GM23338 (cell line): ENCODE measurements at regions not wholly inside any gene's neighbourhood (a gene's known extent, or its start where the extent isn't known, plus 50 kb on each side); places are given as distances from the start of the nearest gene placed in this dataset.

Experiments
- ATAC-seq: fragments of 200-7000 bp; cut with Tn5 transposase; 3 replicates; pipeline ENCODE4 v1.9.1; 2020
- DNase-seq: peaks from one replicate; pipeline ENCODE4 v3.0.0-alpha.2; 2015; ENCODE audit warnings: low spot score
- H2AFZ ChIP-seq: fragments of 200-600 bp; sonication (generic); 2 replicates; pipeline ENCODE4 v1.8.0; 2016; ENCODE audit warnings: antibody characterized with exemption, mild to moderate bottlenecking, moderate library complexity
- H3F3A ChIP-seq: fragments of 200-600 bp; sonication (generic); replicated peaks from 2 replicates; pipeline ENCODE4 v1.8.0; 2017; ENCODE audit warnings: antibody characterized with exemption, mixed run types, low read depth
- H3K27ac ChIP-seq: fragments of 200-600 bp; sonication (generic); 2 replicates; pipeline ENCODE4 v1.6.1; 2016; ENCODE audit warnings: low read depth
- H3K27me3 ChIP-seq: fragments of 200-600 bp; sonication (generic); 2 replicates; pipeline ENCODE4 v1.8.0; 2016; ENCODE audit warnings: mild to moderate bottlenecking, mixed run types, moderate library complexity; ENCODE audit not compliant: insufficient read depth
- H3K36me3 ChIP-seq: fragments of 200-600 bp; sonication (generic); 2 replicates; pipeline ENCODE4 v1.8.0; 2016; ENCODE audit warnings: mild to moderate bottlenecking; ENCODE audit not compliant: insufficient read depth
- H3K4me1 ChIP-seq: fragments of 200-600 bp; sonication (generic); 2 replicates; pipeline ENCODE4 v1.8.0; 2016; ENCODE audit warnings: mild to moderate bottlenecking, moderate library complexity; ENCODE audit not compliant: insufficient read depth
- H3K4me2 ChIP-seq: fragments of 200-600 bp; sonication (generic); 2 replicates; pipeline ENCODE4 v1.7.1; 2017; ENCODE audit warnings: mixed run types
- H3K4me3 ChIP-seq: fragments of 200-600 bp; sonication (generic); 2 replicates; pipeline ENCODE4 v1.6.1; 2016; ENCODE audit warnings: mixed run types
- H3K79me2 ChIP-seq: fragments of 200-600 bp; sonication (generic); replicated peaks from 2 replicates; pipeline ENCODE4 v1.8.0; 2017; ENCODE audit warnings: mild to moderate bottlenecking; ENCODE audit not compliant: insufficient read depth
- H3K9me2 ChIP-seq: fragments of 200-600 bp; sonication (generic); 2 replicates; pipeline ENCODE4 v1.8.0; 2017; ENCODE audit not compliant: insufficient read depth
- H4K20me1 ChIP-seq: fragments of 200-600 bp; sonication (generic); replicated peaks from 2 replicates; pipeline ENCODE4 v1.8.0; 2017; ENCODE audit warnings: mild to moderate bottlenecking; ENCODE audit not compliant: insufficient read depth
- H3K27ac Mint-ChIP-seq: 2 replicates; pipeline ENCODE4 v1.8.0; 2020; ENCODE audit warnings: inconsistent platforms, mild to moderate bottlenecking, moderate library complexity, mixed read lengths
- H3K27me3 Mint-ChIP-seq: 3 replicates; pipeline ENCODE4 v1.8.0; 2022; ENCODE audit warnings: low read depth, mild to moderate bottlenecking, moderate library complexity, mixed read lengths, inconsistent platforms; ENCODE audit not compliant: insufficient read depth, poor library complexity
- H3K36me3 Mint-ChIP-seq: 3 replicates; pipeline ENCODE4 v1.8.0; 2021; ENCODE audit warnings: low read depth, mild to moderate bottlenecking, inconsistent platforms, moderate library complexity, mixed read lengths
- H3K4me1 Mint-ChIP-seq: 3 replicates; pipeline ENCODE4 v1.8.0; 2020; ENCODE audit warnings: mild to moderate bottlenecking, inconsistent platforms, mixed read lengths
- H3K4me3 Mint-ChIP-seq: 3 replicates; pipeline ENCODE4 v1.8.0; 2021; ENCODE audit warnings: moderate library complexity, mild to moderate bottlenecking, inconsistent platforms, mixed read lengths
- H3K9me3 Mint-ChIP-seq: 3 replicates; pipeline ENCODE4 v1.8.0; 2020; ENCODE audit warnings: moderate library complexity, mild to moderate bottlenecking, inconsistent platforms, mixed read lengths
- CREB1 ChIP-seq: fragments of 250-450 bp; sonication (Bioruptor Pico); IDR thresholded peaks from 2 replicates; pipeline ENCODE4 v1.5.0; 2020; ENCODE audit warnings: low read depth, mild to moderate bottlenecking, moderate library complexity
- CTCF ChIP-seq, 2 experiments: fragments of 200-600 bp in 1 of 2; sonication (generic) in 1 of 2; conservative IDR thresholded peaks; 2 replicates each; pipeline versions ENCODE4 v1.5.1 to v1.6.1; 2016 to 2017; ENCODE audit warnings: antibody characterized with exemption in 2 of 2, low read depth in 2 of 2, mild to moderate bottlenecking in 2 of 2, moderate library complexity in 1 of 2
- ETS1 ChIP-seq: IDR thresholded peaks from 2 replicates; pipeline ENCODE4 v1.6.1; 2016; ENCODE audit warnings: antibody characterized with exemption
- EZH2 ChIP-seq: fragments of 200-600 bp; sonication (generic); IDR thresholded peaks from one replicate; pipeline ENCODE4 v1.8.0; 2017; ENCODE audit warnings: antibody characterized with exemption, mild to moderate bottlenecking, low read depth; ENCODE audit not compliant: unreplicated experiment
- EZH2phosphoT487 ChIP-seq: fragments of 200-600 bp; sonication (generic); IDR thresholded peaks from one replicate; pipeline ENCODE4 v1.8.1; 2018; ENCODE audit warnings: antibody characterized with exemption; ENCODE audit not compliant: unreplicated experiment
- JUNB ChIP-seq: IDR thresholded peaks from one replicate; pipeline ENCODE4 v1.6.1; 2016; ENCODE audit warnings: antibody characterized with exemption; ENCODE audit not compliant: unreplicated experiment
- NANOG ChIP-seq: IDR thresholded peaks from 2 replicates; pipeline ENCODE4 v1.6.1; 2016; ENCODE audit warnings: antibody characterized with exemption, borderline replicate concordance
- POLR2AphosphoS5 ChIP-seq: IDR thresholded peaks from 2 replicates; pipeline ENCODE4 v1.6.1; 2016; ENCODE audit warnings: antibody characterized with exemption, low read depth
- REST ChIP-seq: IDR thresholded peaks from one replicate; pipeline ENCODE4 v1.6.1; 2018; ENCODE audit warnings: antibody characterized with exemption; ENCODE audit not compliant: unreplicated experiment
- STAT1 ChIP-seq: IDR thresholded peaks from one replicate; pipeline ENCODE4 v1.6.1; 2016; ENCODE audit warnings: antibody characterized with exemption; ENCODE audit not compliant: unreplicated experiment
- ZNF114 ChIP-seq: fragments of 250-450 bp; sonication (Bioruptor Pico); IDR thresholded peaks from 2 replicates; pipeline ENCODE4 v1.5.0; 2020; ENCODE audit warnings: mild to moderate bottlenecking, moderate library complexity
- ZNF331 ChIP-seq: fragments of 250-450 bp; sonication (Bioruptor Pico); IDR thresholded peaks from 2 replicates; pipeline ENCODE4 v1.5.0; 2020; ENCODE audit warnings: low read depth, mild to moderate bottlenecking, moderate library complexity
- ZNF462 ChIP-seq: fragments of 250-450 bp; sonication (Bioruptor Pico); IDR thresholded peaks from 2 replicates; pipeline ENCODE4 v1.5.0; 2020; ENCODE audit warnings: mild to moderate bottlenecking, moderate library complexity

- Histone ChIP-seq H3K9me2 (peaks cover 7% of the 10 kb centered on the region), H3K27ac (no peak overlapping the region), H3K4me1 (peaks cover 12% of the 10 kb centered on the region), H3K36me3 (no peaks in the 10 kb centered on the region), H4K20me1 (no peaks in the 10 kb centered on the region), H2AFZ (no peak overlapping the region), H3K79me2 (no peaks in the 10 kb centered on the region), H3K4me2 (no peak overlapping the region), H3K27me3 (no peaks in the 10 kb centered on the region), H3F3A (no peaks in the 10 kb centered on the region), H3K4me3 (no peak overlapping the region)
- peaks cover 2% of the 10 kb centered on the region; the same call in 1 of the 3 replicates for H3K36me3 Mint-ChIP-seq
- no peak overlapping the region for H3K4me3 Mint-ChIP-seq
- H3K9me3 Mint-ChIP-seq = no peaks in the 10 kb centered on the region
- peaks cover 8% of the 10 kb centered on the region for H3K4me1 Mint-ChIP-seq
- no peak for TF ChIP-seq ZNF462
- no peak for TF ChIP-seq EZH2phosphoT487
- TF ChIP-seq ZNF331 (CRISPR knock-in tag) = no peak
- no peak for TF ChIP-seq EZH2
- TF ChIP-seq REST = no peak
- no peak for TF ChIP-seq STAT1
- no peak for TF ChIP-seq ZNF114
- TF ChIP-seq CREB1 = no peak
- TF ChIP-seq CTCF (conservative IDR thresholded peaks at IDR 0.05; ENCODE audit: low read depth in 2 of 2) = no peak
- TF ChIP-seq NANOG = no peak
- no peak for TF ChIP-seq JUNB
- no peak for TF ChIP-seq POLR2AphosphoS5
- TF ChIP-seq ETS1 = no peak
- no peaks in the 10 kb centered on the region for H3K27me3 Mint-ChIP-seq
- H3K27ac Mint-ChIP-seq = no peak overlapping the region
- DNase-seq (no peak), ATAC-seq (no peak)
Measured at GRCh38 chr5:126104341-126104740, 318.9 kb upstream of the GRAMD2B start.
